Stomach (tissue), 8 donors: ENCODE measurements at regions not wholly inside any gene's neighbourhood (a gene's known extent, or its start where the extent isn't known, plus 50 kb on each side); places are given as distances from the start of the nearest gene placed in this dataset.

Experiments used
- DNase-seq, 2 donors: peaks; one replicate each; pipeline versions ENCODE4 v3.0.0 to v3.0.0-alpha.2; 2013 to 2019
- H3K27ac ChIP-seq, 5 donors: fragments of 200-600 bp in 4 of 5; sonication (generic) in 4 of 5; one replicate each; pipeline ENCODE4 v1.5.1; 2013 to 2019; ENCODE audit warnings: mild to moderate bottlenecking in 1 of 5, moderate library complexity in 1 of 5
- H3K27me3 ChIP-seq, 3 donors: fragments of 200-600 bp; sonication (generic); one replicate each; pipeline ENCODE4 v1.5.1; 2017 to 2019; ENCODE audit warnings: mixed run types in 1 of 3
- H3K36me3 ChIP-seq, 4 donors: fragments of 200-600 bp; sonication (generic); 1 replicate in 3 of 4; 2 replicates in 1 of 4; pipeline ENCODE4 v1.5.1; 2016 to 2019
- H3K4me1 ChIP-seq, 4 donors: fragments of 200-600 bp; sonication (generic); one replicate each; pipeline ENCODE4 v1.5.1; 2016 to 2019
- H3K4me3 ChIP-seq, 4 donors: fragments of 200-600 bp; sonication (generic) in 3 of 4; one replicate each; pipeline ENCODE4 v1.5.1; 2016 to 2019; ENCODE audit warnings: mild to moderate bottlenecking in 1 of 4
- H3K9me3 ChIP-seq, 4 donors: fragments of 200-600 bp; sonication (generic); one replicate each; pipeline ENCODE4 v1.5.1; 2016 to 2019
- EP300 ChIP-seq: sonication (generic); formaldehyde crosslinking; IDR thresholded peaks from one replicate; pipeline ENCODE4 v1.6.1; 2017; ENCODE audit warnings: antibody characterized with exemption
- POLR2A ChIP-seq, 4 donors: fragments of 450-650 bp; IDR thresholded peaks; one replicate each; pipeline ENCODE4 v1.6.1; 2016; ENCODE audit warnings: antibody characterized with exemption in 4 of 4, control low read depth in 2 of 4, mild to moderate bottlenecking in 1 of 4, moderate library complexity in 1 of 4
- POLR2AphosphoS5 ChIP-seq, 3 donors: sonication (generic); formaldehyde crosslinking; IDR thresholded peaks; one replicate each; pipeline ENCODE4 v1.6.1; 2016; ENCODE audit warnings: antibody characterized with exemption in 3 of 3
- WGBS, 5 donors: extraction: QIAGEN DNeasy Blood & Tissue Kit in 3 of 5; methylation state at CpG; one replicate each; pipeline versions ENCODE4 v1.1.5 to v1.1.7; 2013 to 2018; 5-methylcytosine and 5-hydroxymethylcytosine counted together
- intact Hi-C: fragments of 100-400 bp; cut with DNase I; formaldehyde crosslinking; loops from one replicate; pipeline ENCODE4 v1.15.1; 2023; ENCODE audit warnings: low total_unique reads
- TF ChIP-seq, protein P1 (sequence below), 7 experiments: fragments of 450-650 bp in 4 of 7; fragments of 200-600 bp in 3 of 7; sonication (generic) in 3 of 7; IDR thresholded peaks; one replicate each; pipeline ENCODE4 v1.5.1; 2016 to 2019; ENCODE audit warnings: antibody characterized with exemption in 7 of 7, control low read depth in 2 of 7, mild to moderate bottlenecking in 1 of 7
- donor health status: healthy with polysubstance abuse.
- donor health status: Bipolar disorder and iron deficiency.
- donor health status: healthy.

DNA sequence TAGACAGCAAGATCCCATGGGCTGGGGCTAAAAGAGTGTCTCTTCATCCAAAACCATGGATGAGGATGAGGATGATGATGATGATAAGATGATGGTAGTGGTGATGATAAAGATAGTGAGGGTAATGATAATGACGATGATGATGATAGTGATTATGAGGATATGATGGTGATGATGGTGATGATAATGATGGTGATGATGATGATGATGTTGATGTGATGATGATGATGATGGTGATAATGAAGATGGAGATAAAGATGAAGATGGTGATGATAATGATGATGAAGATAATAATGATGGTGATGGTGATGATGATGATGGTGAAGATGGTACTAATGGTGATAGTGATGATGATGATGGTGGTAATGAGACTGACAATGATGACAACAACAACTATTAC lies 299.5 kb downstream of the NPIPA8 start:
- no peaks in the 10 kb centered on the region for H3K4me1 ChIP-seq
- intact Hi-C loops: no loop called here
- H3K36me3 ChIP-seq: no peaks in the 10 kb centered on the region
- H3K4me3 ChIP-seq: no peak overlapping the region
- TF ChIP-seq POLR2A (IDR thresholded peaks at IDR 0.05) (no peak), POLR2AphosphoS5 (IDR thresholded peaks at IDR 0.05) (no peak), EP300 (no peak)
- TF ChIP-seq, protein P1, sequence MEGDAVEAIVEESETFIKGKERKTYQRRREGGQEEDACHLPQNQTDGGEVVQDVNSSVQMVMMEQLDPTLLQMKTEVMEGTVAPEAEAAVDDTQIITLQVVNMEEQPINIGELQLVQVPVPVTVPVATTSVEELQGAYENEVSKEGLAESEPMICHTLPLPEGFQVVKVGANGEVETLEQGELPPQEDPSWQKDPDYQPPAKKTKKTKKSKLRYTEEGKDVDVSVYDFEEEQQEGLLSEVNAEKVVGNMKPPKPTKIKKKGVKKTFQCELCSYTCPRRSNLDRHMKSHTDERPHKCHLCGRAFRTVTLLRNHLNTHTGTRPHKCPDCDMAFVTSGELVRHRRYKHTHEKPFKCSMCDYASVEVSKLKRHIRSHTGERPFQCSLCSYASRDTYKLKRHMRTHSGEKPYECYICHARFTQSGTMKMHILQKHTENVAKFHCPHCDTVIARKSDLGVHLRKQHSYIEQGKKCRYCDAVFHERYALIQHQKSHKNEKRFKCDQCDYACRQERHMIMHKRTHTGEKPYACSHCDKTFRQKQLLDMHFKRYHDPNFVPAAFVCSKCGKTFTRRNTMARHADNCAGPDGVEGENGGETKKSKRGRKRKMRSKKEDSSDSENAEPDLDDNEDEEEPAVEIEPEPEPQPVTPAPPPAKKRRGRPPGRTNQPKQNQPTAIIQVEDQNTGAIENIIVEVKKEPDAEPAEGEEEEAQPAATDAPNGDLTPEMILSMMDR (IDR thresholded peaks at IDR 0.05): no peak
- H3K27me3 ChIP-seq: no peaks in the 10 kb centered on the region
- no peak for DNase-seq
- WGBS, 5 donors: 83 to 100% (median 93%) methylated on average over 1 of the region's 1 CpG
- H3K9me3 ChIP-seq: no peaks in the 10 kb centered on the region
- H3K27ac ChIP-seq: no peak overlapping the region

DNA sequence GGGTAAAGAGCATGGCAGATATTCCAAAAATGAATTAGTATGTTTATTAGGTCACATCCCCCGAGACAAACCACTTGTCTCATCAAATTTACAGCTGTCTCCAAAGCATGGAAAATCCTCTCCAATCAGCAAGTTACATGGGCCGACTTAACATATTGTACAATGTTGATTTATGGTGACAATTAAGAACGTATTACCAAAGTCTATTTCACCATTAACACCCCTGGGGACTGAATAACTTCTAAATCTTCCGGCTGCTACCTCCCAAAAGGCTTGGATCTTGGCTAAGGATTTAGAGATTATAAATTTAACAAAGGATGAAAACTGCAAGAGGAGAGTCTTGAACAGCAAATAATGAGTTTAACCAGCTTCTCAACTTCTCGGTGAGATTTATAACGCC lies 311.9 kb downstream of the NPIPA8 start:
- Histone ChIP-seq H3K36me3 (no peaks in the 10 kb centered on the region), H3K4me3 (no peak overlapping the region), H3K27me3 (no peaks in the 10 kb centered on the region), H3K4me1 (no peaks in the 10 kb centered on the region), H3K9me3 (no peaks in the 10 kb centered on the region), H3K27ac (no peak overlapping the region)
- 60 to 69% (median 65%) methylated on average over 6 of the region's 6 CpGs for WGBS, 5 donors
- TF ChIP-seq, protein P1 (IDR thresholded peaks at IDR 0.05): no peak
- no peak for DNase-seq
- intact Hi-C loops: no loop called here

DNA sequence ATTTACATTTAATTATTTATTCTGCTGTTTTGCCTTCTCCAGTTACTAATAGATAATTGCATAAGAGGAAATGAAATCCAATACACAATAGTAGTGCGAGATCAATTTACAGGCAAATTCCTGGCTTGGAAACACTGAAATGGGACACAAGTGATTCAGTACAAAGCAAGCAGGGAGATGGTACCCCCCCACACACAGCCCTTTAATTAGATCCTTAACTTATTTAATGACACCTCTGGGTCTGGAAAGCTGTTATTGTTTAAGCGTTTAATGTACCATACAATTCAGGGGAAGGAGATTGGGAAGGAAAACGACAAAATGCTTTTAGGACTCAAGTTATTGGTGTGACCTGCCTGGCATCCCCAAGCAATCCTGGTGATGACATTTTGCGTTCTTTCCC lies 318.2 kb downstream of the NPIPA8 start:
- intact Hi-C loops: no loop called here
- no peak for DNase-seq

DNA sequence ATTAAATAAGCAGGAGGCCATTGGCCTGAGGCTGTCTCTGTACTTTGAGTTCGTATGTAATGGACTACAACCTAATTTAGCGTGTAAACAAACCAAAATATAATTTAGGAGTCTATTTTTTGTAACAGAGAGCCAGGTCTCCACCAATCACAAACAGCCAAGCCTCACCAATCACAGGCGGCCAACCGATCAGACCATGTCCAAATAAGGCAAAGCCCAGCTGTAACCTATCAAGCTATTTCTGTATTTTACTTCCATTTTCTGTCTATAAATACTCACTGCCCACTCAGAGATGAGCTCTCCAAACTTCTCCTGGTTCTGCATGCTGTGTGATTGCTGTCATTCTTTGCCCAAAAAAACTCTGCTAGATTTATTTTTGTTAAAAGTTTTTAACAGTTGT lies 322.7 kb downstream of the NPIPA8 start:
- 71 to 88% (median 77%) methylated on average over 4 of the region's 4 CpGs for WGBS, 5 donors

More for the DNA sequence above, 318.2 kb downstream of the NPIPA8 start:
- H3K4me1 ChIP-seq: no peaks in the 10 kb centered on the region
- no peak overlapping the region for H3K27ac ChIP-seq
- no peaks in the 10 kb centered on the region for H3K36me3 ChIP-seq
- no peak overlapping the region for H3K4me3 ChIP-seq
- no peaks in the 10 kb centered on the region for H3K9me3 ChIP-seq
- no peak for TF ChIP-seq EP300
- TF ChIP-seq, protein P1 (IDR thresholded peaks at IDR 0.05): no peak
- no peak for TF ChIP-seq POLR2AphosphoS5 (IDR thresholded peaks at IDR 0.05)
- no peak for TF ChIP-seq POLR2A (IDR thresholded peaks at IDR 0.05)
- H3K27me3 ChIP-seq: no peaks in the 10 kb centered on the region
- 73 to 82% (median 75%) methylated on average over 4 of the region's 4 CpGs for whole genome bisulfite sequencing, 5 donors

More for the DNA sequence above, 322.7 kb downstream of the NPIPA8 start:
- Histone ChIP-seq H3K27me3 (no peaks in the 10 kb centered on the region), H3K27ac (no peak overlapping the region), H3K4me1 (no peaks in the 10 kb centered on the region), H3K9me3 (no peaks in the 10 kb centered on the region), H3K36me3 (no peaks in the 10 kb centered on the region), H3K4me3 (no peak overlapping the region)
- intact Hi-C loops: no loop called here
- no peak for DNase-seq
- no peak for TF ChIP-seq POLR2A (IDR thresholded peaks at IDR 0.05)
- TF ChIP-seq POLR2AphosphoS5 (IDR thresholded peaks at IDR 0.05): no peak
- TF ChIP-seq, protein P1 (IDR thresholded peaks at IDR 0.05): no peak
- no peak for TF ChIP-seq EP300
